ENCODE measurements at regions not wholly inside any gene's neighbourhood (a gene's known extent, or its start where the extent isn't known, plus 50 kb on each side); places are given as distances from the start of the nearest gene placed in this dataset.
"Not testable (repeated sequence)": the region's sequence is repeated elsewhere in the genome, so short reads cannot be mapped to it uniquely, and the experiment has no call there.

- ChIA-PET POLR2A (no interaction called here), CTCF (no interaction called here)
- H3K27ac ChIP-seq (ENCODE audit: low read length): no peak overlapping the region
- H3K27me3 Mint-ChIP-seq: no peaks in the 10 kb centered on the region
- H3K9me3 Mint-ChIP-seq: peaks cover 0 to 3% (median 0%) of the 10 kb centered on the region in 3 donors
- WGBS (ENCODE audit: insufficient coverage): no CpG with 5 or more reads among the region's 2 CpGs
- DNase-seq: no peak
- H3K4me1 ChIP-seq (ENCODE audit: control insufficient read depth in 1 of 2, extremely low read depth in 1 of 2, insufficient read depth in 2 of 2, low read length in 2 of 2): no peaks in the 10 kb centered on the region
- no peaks in the 10 kb centered on the region for H3K36me3 Mint-ChIP-seq
- no peaks in the 10 kb centered on the region for H3K9me3 ChIP-seq
- no peak overlapping the region for H3K27ac Mint-ChIP-seq
- H3K4me3 ChIP-seq (ENCODE audit: control insufficient read depth in 1 of 2, extremely low read depth in 1 of 2, low read length in 1 of 2): no peak overlapping the region
- no peak for ATAC-seq (replicated peaks in 1 of 4)
- H3K4me1 Mint-ChIP-seq: no peaks in the 10 kb centered on the region
- no peaks in the 10 kb centered on the region for H3K36me3 ChIP-seq (ENCODE audit: control insufficient read depth in 2 of 2, extremely low read depth in 1 of 2, insufficient read depth in 1 of 2, low read length in 1 of 2)
- no peak overlapping the region for H3K4me3 Mint-ChIP-seq
- peaks cover 0 to 4% of the 10 kb centered on the region in 2 experiments for H3K27me3 ChIP-seq (replicated peaks in 1 of 2; ENCODE audit: control insufficient read depth in 2 of 2, extremely low read depth in 1 of 2, insufficient read depth in 2 of 2, low read length in 1 of 2)
These were observed 220.7 kb downstream of the TACR3 start for GRCh38 chr4:103499094-103499493.

- H3K27me3 Mint-ChIP-seq: no peaks in the 10 kb centered on the region
- H3K27ac Mint-ChIP-seq: no peak overlapping the region
- no peak for DNase-seq
- WGBS (ENCODE audit: insufficient coverage): 24% methylated on average over 3 of the region's 8 CpGs
- Histone ChIP-seq H3K9me3 (no peaks in the 10 kb centered on the region), H3K27me3 (replicated peaks in 1 of 2; ENCODE audit: control insufficient read depth in 2 of 2, extremely low read depth in 1 of 2, insufficient read depth in 2 of 2, low read length in 1 of 2) (peaks cover 0 to 4% of the 10 kb centered on the region in 2 experiments), H3K27ac (ENCODE audit: low read length) (no peak overlapping the region), H3K4me3 (ENCODE audit: control insufficient read depth in 1 of 2, extremely low read depth in 1 of 2, low read length in 1 of 2) (no peak overlapping the region), H3K36me3 (ENCODE audit: control insufficient read depth in 2 of 2, extremely low read depth in 1 of 2, insufficient read depth in 1 of 2, low read length in 1 of 2) (no peaks in the 10 kb centered on the region), H3K4me1 (ENCODE audit: control insufficient read depth in 1 of 2, extremely low read depth in 1 of 2, insufficient read depth in 2 of 2, low read length in 2 of 2) (no peaks in the 10 kb centered on the region)
- peak in 1 of 4 experiments; percentile 13 for ATAC-seq (replicated peaks in 1 of 4)
- ChIA-PET POLR2A (no interaction called here), CTCF (no interaction called here)
- peaks cover 0 to under 1% (median 0%) of the 10 kb centered on the region in 3 donors for H3K9me3 Mint-ChIP-seq
- no peaks in the 10 kb centered on the region for H3K4me1 Mint-ChIP-seq
- no peaks in the 10 kb centered on the region for H3K36me3 Mint-ChIP-seq
- no peak overlapping the region for H3K4me3 Mint-ChIP-seq
These were observed 221.4 kb downstream of the TACR3 start for GRCh38 chr4:103498161-103499070.

GRCh38 chr4:103497692-103498091, 222.1 kb downstream of the TACR3 start:
- H3K9me3 ChIP-seq: no peaks in the 10 kb centered on the region
- DNase-seq (no peak), ATAC-seq (replicated peaks in 1 of 4) (no peak)
- WGBS (ENCODE audit: insufficient coverage): 67% methylated on average over 1 of the region's 1 CpG
- H3K4me1 Mint-ChIP-seq: no peaks in the 10 kb centered on the region
- H3K27me3 ChIP-seq (replicated peaks in 1 of 2; ENCODE audit: control insufficient read depth in 2 of 2, extremely low read depth in 1 of 2, insufficient read depth in 2 of 2, low read length in 1 of 2): peaks cover 0 to 4% of the 10 kb centered on the region in 2 experiments
- no peaks in the 10 kb centered on the region for H3K4me1 ChIP-seq (ENCODE audit: control insufficient read depth in 1 of 2, extremely low read depth in 1 of 2, insufficient read depth in 2 of 2, low read length in 2 of 2)
- POLR2A ChIA-PET: no interaction called here
- no peaks in the 10 kb centered on the region for H3K9me3 Mint-ChIP-seq
- H3K4me3 ChIP-seq (ENCODE audit: control insufficient read depth in 1 of 2, extremely low read depth in 1 of 2, low read length in 1 of 2): no peak overlapping the region
- no peak overlapping the region for H3K27ac Mint-ChIP-seq
- H3K27me3 Mint-ChIP-seq: no peaks in the 10 kb centered on the region
- H3K36me3 Mint-ChIP-seq: no peaks in the 10 kb centered on the region
- CTCF ChIA-PET: no interaction called here
- no peak overlapping the region for H3K4me3 Mint-ChIP-seq
- H3K36me3 ChIP-seq (ENCODE audit: control insufficient read depth in 2 of 2, extremely low read depth in 1 of 2, insufficient read depth in 1 of 2, low read length in 1 of 2): no peaks in the 10 kb centered on the region
- H3K27ac ChIP-seq (ENCODE audit: low read length): no peak overlapping the region

GRCh38 chr4:103496800-103497199, 223.0 kb downstream of the TACR3 start:
- CTCF ChIA-PET: no interaction called here
- H3K27ac Mint-ChIP-seq: no peak overlapping the region
- no peak for ATAC-seq (replicated peaks in 1 of 4)

GRCh38 chr4:103493450-103494159, 226.2 kb downstream of the TACR3 start:
- DNase-seq: no peak
- H3K27me3 ChIP-seq (replicated peaks in 1 of 2; ENCODE audit: control insufficient read depth in 2 of 2, extremely low read depth in 1 of 2, insufficient read depth in 2 of 2, low read length in 1 of 2): peaks cover 0 to 4% of the 10 kb centered on the region in 2 experiments

More at GRCh38 chr4:103496800-103497199, 223.0 kb downstream of the TACR3 start:
- Mint-ChIP-seq H3K4me1 (no peaks in the 10 kb centered on the region), H3K4me3 (no peak overlapping the region), H3K36me3 (no peaks in the 10 kb centered on the region), H3K27me3 (no peaks in the 10 kb centered on the region), H3K9me3 (no peaks in the 10 kb centered on the region)
- no peaks in the 10 kb centered on the region for H3K36me3 ChIP-seq (ENCODE audit: control insufficient read depth in 2 of 2, extremely low read depth in 1 of 2, insufficient read depth in 1 of 2, low read length in 1 of 2)
- H3K27ac ChIP-seq (ENCODE audit: low read length): no peak overlapping the region
- no peaks in the 10 kb centered on the region for H3K9me3 ChIP-seq
- DNase-seq: no peak
- POLR2A ChIA-PET: no interaction called here
- peaks cover 0 to 4% of the 10 kb centered on the region in 2 experiments for H3K27me3 ChIP-seq (replicated peaks in 1 of 2; ENCODE audit: control insufficient read depth in 2 of 2, extremely low read depth in 1 of 2, insufficient read depth in 2 of 2, low read length in 1 of 2)
- no peaks in the 10 kb centered on the region for H3K4me1 ChIP-seq (ENCODE audit: control insufficient read depth in 1 of 2, extremely low read depth in 1 of 2, insufficient read depth in 2 of 2, low read length in 2 of 2)
- H3K4me3 ChIP-seq (ENCODE audit: control insufficient read depth in 1 of 2, extremely low read depth in 1 of 2, low read length in 1 of 2): no peak overlapping the region
- 83% methylated on average over 4 of the region's 5 CpGs for WGBS (ENCODE audit: insufficient coverage)

GRCh38 chr4:103485296-103485695, 234.5 kb downstream of the TACR3 start:
- H3K9me3 Mint-ChIP-seq; H3K4me3 Mint-ChIP-seq; ATAC-seq (replicated peaks in 1 of 4); H3K4me3 ChIP-seq (ENCODE audit: control insufficient read depth in 1 of 2, extremely low read depth in 1 of 2, low read length in 1 of 2); CTCF ChIA-PET; H3K36me3 ChIP-seq (ENCODE audit: control insufficient read depth in 2 of 2, extremely low read depth in 1 of 2, insufficient read depth in 1 of 2, low read length in 1 of 2); DNase-seq; H3K27ac Mint-ChIP-seq; H3K4me1 Mint-ChIP-seq; H3K4me1 ChIP-seq (ENCODE audit: control insufficient read depth in 1 of 2, extremely low read depth in 1 of 2, insufficient read depth in 2 of 2, low read length in 2 of 2); H3K27me3 Mint-ChIP-seq; H3K27ac ChIP-seq (ENCODE audit: low read length); H3K27me3 ChIP-seq (replicated peaks in 1 of 2; ENCODE audit: control insufficient read depth in 2 of 2, extremely low read depth in 1 of 2, insufficient read depth in 2 of 2, low read length in 1 of 2); H3K36me3 Mint-ChIP-seq; H3K9me3 ChIP-seq; POLR2A ChIA-PET: not testable (repeated sequence)
- 74% methylated on average over 4 of the region's 4 CpGs for WGBS (ENCODE audit: insufficient coverage)

More at GRCh38 chr4:103493450-103494159, 226.2 kb downstream of the TACR3 start:
- Histone ChIP-seq H3K4me1 (ENCODE audit: control insufficient read depth in 1 of 2, extremely low read depth in 1 of 2, insufficient read depth in 2 of 2, low read length in 2 of 2) (no peaks in the 10 kb centered on the region), H3K9me3 (no peaks in the 10 kb centered on the region), H3K4me3 (ENCODE audit: control insufficient read depth in 1 of 2, extremely low read depth in 1 of 2, low read length in 1 of 2) (no peak overlapping the region), H3K36me3 (ENCODE audit: control insufficient read depth in 2 of 2, extremely low read depth in 1 of 2, insufficient read depth in 1 of 2, low read length in 1 of 2) (no peaks in the 10 kb centered on the region), H3K27ac (ENCODE audit: low read length) (no peak overlapping the region)
- WGBS (ENCODE audit: insufficient coverage): 94% methylated on average over 3 of the region's 4 CpGs
- Mint-ChIP-seq H3K9me3 (no peaks in the 10 kb centered on the region), H3K27me3 (no peaks in the 10 kb centered on the region), H3K36me3 (no peaks in the 10 kb centered on the region), H3K4me3 (no peak overlapping the region), H3K4me1 (no peaks in the 10 kb centered on the region), H3K27ac (no peak overlapping the region)
- ChIA-PET CTCF (interaction anchor here in 1 of 2 donors (0.6 kb wide), 1 partner anchor 211 kb away, joined by 4 read pairs; no protein-coding TSS in a partner anchor), POLR2A (no interaction called here)
- ATAC-seq (replicated peaks in 1 of 4): no peak

All from T-cell (primary cell).